ENCODE measurements at regions not wholly inside any gene's neighbourhood (a gene's known extent, or its start where the extent isn't known, plus 50 kb on each side); places are given as distances from the start of the nearest gene placed in this dataset.

DNA sequence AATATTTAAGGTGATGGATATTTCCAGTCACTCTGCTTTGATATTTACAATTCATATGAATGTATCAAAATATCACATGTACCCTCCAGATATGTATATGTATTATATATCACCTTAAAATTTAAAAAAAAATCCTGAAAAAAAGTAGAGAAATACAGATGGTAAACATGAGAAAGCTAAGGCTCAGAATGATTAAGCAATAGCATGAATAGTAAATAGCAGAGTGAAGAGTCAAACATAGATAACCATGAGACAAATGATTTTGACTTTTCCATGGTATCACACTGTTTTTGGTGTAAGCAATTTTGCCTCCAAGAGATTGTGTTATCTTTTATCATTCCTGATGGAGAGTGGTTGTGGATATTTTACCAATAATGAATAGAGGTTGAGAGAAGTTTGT, 868.8 kb downstream of the CDH11 start:
- TF ChIP-seq, protein P1, sequence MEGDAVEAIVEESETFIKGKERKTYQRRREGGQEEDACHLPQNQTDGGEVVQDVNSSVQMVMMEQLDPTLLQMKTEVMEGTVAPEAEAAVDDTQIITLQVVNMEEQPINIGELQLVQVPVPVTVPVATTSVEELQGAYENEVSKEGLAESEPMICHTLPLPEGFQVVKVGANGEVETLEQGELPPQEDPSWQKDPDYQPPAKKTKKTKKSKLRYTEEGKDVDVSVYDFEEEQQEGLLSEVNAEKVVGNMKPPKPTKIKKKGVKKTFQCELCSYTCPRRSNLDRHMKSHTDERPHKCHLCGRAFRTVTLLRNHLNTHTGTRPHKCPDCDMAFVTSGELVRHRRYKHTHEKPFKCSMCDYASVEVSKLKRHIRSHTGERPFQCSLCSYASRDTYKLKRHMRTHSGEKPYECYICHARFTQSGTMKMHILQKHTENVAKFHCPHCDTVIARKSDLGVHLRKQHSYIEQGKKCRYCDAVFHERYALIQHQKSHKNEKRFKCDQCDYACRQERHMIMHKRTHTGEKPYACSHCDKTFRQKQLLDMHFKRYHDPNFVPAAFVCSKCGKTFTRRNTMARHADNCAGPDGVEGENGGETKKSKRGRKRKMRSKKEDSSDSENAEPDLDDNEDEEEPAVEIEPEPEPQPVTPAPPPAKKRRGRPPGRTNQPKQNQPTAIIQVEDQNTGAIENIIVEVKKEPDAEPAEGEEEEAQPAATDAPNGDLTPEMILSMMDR (IDR thresholded peaks at IDR 0.05), result no peak
- no peak for TF ChIP-seq POLR2A (IDR thresholded peaks at IDR 0.05)
